IMR-90 (cell line): ENCODE measurements at regions not wholly inside any gene's neighbourhood (a gene's known extent, or its start where the extent isn't known, plus 50 kb on each side); places are given as distances from the start of the nearest gene placed in this dataset.

Experiments used
- ATAC-seq: fragments of 200-7000 bp; cut with Tn5 transposase; 2 replicates; pipeline ENCODE4 v1.9.1; 2020; ENCODE audit warnings: low read depth, mild to moderate bottlenecking, moderate library complexity
- BruUV-seq: library from RNA; stranded (reverse); fragments of 400-500 nt; replicated peaks from 2 replicates; lab custom pipeline; 2021; lab: Mats Ljungman, UMichigan
- CTCF ChIA-PET: fragments of 300-600 bp; formaldehyde crosslinking; extraction: SDS; loops from one replicate; lab custom pipeline; 2021; ENCODE audit warnings: antibody characterized with exemption; lab: Yijun Ruan, JAX
- POLR2A ChIA-PET: fragments of 300-600 bp; sonication (Branson Sonifier 250); formaldehyde crosslinking; loops from one replicate; lab custom pipeline; 2022; ENCODE audit warnings: antibody characterized with exemption; ENCODE audit not compliant: unreplicated experiment; lab: Charles Lee
- DNase-seq: peaks from one replicate; pipeline ENCODE4 v3.0.0; 2013
- H2AFZ ChIP-seq: replicated peaks from 2 replicates; pipeline ENCODE3; 2013; ENCODE audit warnings: low read length, mild to moderate bottlenecking; ENCODE audit not compliant: poor library complexity
- H2AK5ac ChIP-seq: 2 replicates; pipeline ENCODE4 v1.6.1; 2013; ENCODE audit warnings: low read depth, low read length, inconsistent platforms
- H2AK9ac ChIP-seq: replicated peaks from 2 replicates; pipeline ENCODE3; 2013; ENCODE audit warnings: mild to moderate bottlenecking, low read depth, low read length, moderate library complexity; ENCODE audit not compliant: poor library complexity
- H2BK120ac ChIP-seq: 2 replicates; pipeline ENCODE4 v1.6.1; 2013; ENCODE audit warnings: low read depth, low read length, inconsistent platforms
- H2BK15ac ChIP-seq: 3 replicates; pipeline ENCODE4 v1.6.1; 2013; ENCODE audit warnings: low read depth, low read length, inconsistent platforms
- H2BK20ac ChIP-seq: 2 replicates; pipeline ENCODE4 v1.6.1; 2013; ENCODE audit warnings: low read depth, mild to moderate bottlenecking, inconsistent platforms, low read length, moderate library complexity
- H2BK5ac ChIP-seq: 2 replicates; pipeline ENCODE4 v1.6.1; 2013; ENCODE audit warnings: mild to moderate bottlenecking, low read depth, low read length, inconsistent platforms; ENCODE audit not compliant: poor library complexity, severe bottlenecking
- H3K14ac ChIP-seq: replicated peaks from 2 replicates; pipeline ENCODE4 v1.6.1; 2013; ENCODE audit warnings: low read depth, low read length, inconsistent platforms
- H3K18ac ChIP-seq: 2 replicates; pipeline ENCODE4 v1.6.1; 2013; ENCODE audit warnings: low read depth, low read length, control low read depth
- H3K23ac ChIP-seq: 2 replicates; pipeline ENCODE4 v1.6.1; 2013; ENCODE audit warnings: low read depth, low read length, inconsistent platforms
- H3K27ac ChIP-seq: 2 replicates; pipeline ENCODE4 v1.5.1; 2013; ENCODE audit warnings: mild to moderate bottlenecking, control low read depth, low read length; ENCODE audit not compliant: insufficient read depth
- H3K27me3 ChIP-seq: 2 replicates; pipeline ENCODE4 v1.6.1; 2013; ENCODE audit warnings: low read length; ENCODE audit not compliant: control insufficient read depth, insufficient read depth
- H3K36me3 ChIP-seq: 2 replicates; pipeline ENCODE4 v1.6.1; 2013; ENCODE audit warnings: low read length, mixed read lengths; ENCODE audit not compliant: control insufficient read depth, insufficient read depth
- H3K4ac ChIP-seq: 2 replicates; pipeline ENCODE4 v1.6.1; 2013; ENCODE audit warnings: low read depth, low read length, inconsistent platforms
- H3K4me1 ChIP-seq: 2 replicates; pipeline ENCODE4 v1.6.1; 2013; ENCODE audit warnings: low read length, mixed read lengths; ENCODE audit not compliant: control insufficient read depth, insufficient read depth
- H3K4me2 ChIP-seq: 2 replicates; pipeline ENCODE4 v1.6.1; 2013; ENCODE audit warnings: low read depth, mild to moderate bottlenecking, control low read depth, low read length, moderate library complexity
- H3K4me3 ChIP-seq: 2 replicates; pipeline ENCODE4 v1.5.1; 2013; ENCODE audit warnings: low read depth, mild to moderate bottlenecking, control low read depth, low read length, moderate library complexity; ENCODE audit not compliant: insufficient read depth
- H3K56ac ChIP-seq: 2 replicates; pipeline ENCODE4 v1.6.1; 2013; ENCODE audit warnings: low read length, inconsistent platforms; ENCODE audit not compliant: insufficient read depth; ENCODE audit errors: extremely low read depth
- H3K79me1 ChIP-seq, 2 experiments: 2 replicates each; pipeline ENCODE4 v1.6.1; 2013; ENCODE audit warnings: low read length in 2 of 2, inconsistent platforms in 1 of 2, low read depth in 1 of 2
- H3K9ac ChIP-seq: 2 replicates; pipeline ENCODE4 v1.6.1; 2013; ENCODE audit warnings: low read depth, low read length, control low read depth
- H3K9me1 ChIP-seq: 2 replicates; pipeline ENCODE4 v1.6.1; 2013; ENCODE audit warnings: low read length, inconsistent platforms; ENCODE audit not compliant: insufficient read depth
- H3K9me3 ChIP-seq: 2 replicates; pipeline ENCODE4 v1.6.1; 2013; ENCODE audit warnings: low read length; ENCODE audit not compliant: control insufficient read depth, insufficient read depth
- H4K20me1 ChIP-seq: 2 replicates; pipeline ENCODE4 v1.6.1; 2013; ENCODE audit warnings: low read length, inconsistent platforms; ENCODE audit not compliant: insufficient read depth
- H4K5ac ChIP-seq: 2 replicates; pipeline ENCODE4 v1.6.1; 2013; ENCODE audit warnings: mild to moderate bottlenecking, low read depth, low read length, control low read depth
- H4K8ac ChIP-seq, 2 experiments: 2 replicates each; pipeline ENCODE4 v1.6.1; 2013; ENCODE audit warnings: low read depth in 2 of 2, low read length in 2 of 2, control low read depth in 1 of 2, inconsistent platforms in 1 of 2
- H4K91ac ChIP-seq: 2 replicates; pipeline ENCODE4 v1.6.1; 2013; ENCODE audit warnings: low read depth, low read length, inconsistent platforms; ENCODE audit not compliant: insufficient read depth
- BHLHE40 ChIP-seq: fragments of 150-350 bp; IDR thresholded peaks from 2 replicates; pipeline ENCODE4 v1.6.1; 2016; ENCODE audit warnings: mild to moderate bottlenecking, low read depth, low read length
- CEBPB ChIP-seq: IDR thresholded peaks from 2 replicates; pipeline ENCODE4 v1.6.1; 2012; ENCODE audit warnings: low read depth, low read length, improper control_type of control experiment
- CHD1 ChIP-seq: IDR thresholded peaks from 2 replicates; pipeline ENCODE4 v1.6.1; 2012; ENCODE audit warnings: low read depth, low read length, improper control_type of control experiment
- CTCF ChIP-seq: conservative IDR thresholded peaks from 2 replicates; pipeline ENCODE4 v1.5.1; 2012; ENCODE audit warnings: mild to moderate bottlenecking, low read depth, low read length, improper control_type of control experiment
- ELK1 ChIP-seq: fragments of 150-350 bp; IDR thresholded peaks from 2 replicates; pipeline ENCODE4 v1.6.1; 2016; ENCODE audit warnings: low read depth, mild to moderate bottlenecking, low read length, moderate library complexity, borderline replicate concordance
- FOS ChIP-seq: fragments of 150-350 bp; IDR thresholded peaks from 2 replicates; pipeline ENCODE4 v1.6.1; 2016; ENCODE audit warnings: low read depth, low read length
- MAFK ChIP-seq: IDR thresholded peaks from 2 replicates; pipeline ENCODE4 v1.6.1; 2012; ENCODE audit warnings: low read depth, low read length, improper control_type of control experiment
- MAZ ChIP-seq: IDR thresholded peaks from 2 replicates; pipeline ENCODE4 v1.6.1; 2012; ENCODE audit warnings: low read depth, mild to moderate bottlenecking, low read length, improper control_type of control experiment, moderate library complexity, borderline replicate concordance
- MXI1 ChIP-seq: IDR thresholded peaks from 2 replicates; pipeline ENCODE4 v1.6.1; 2012; ENCODE audit warnings: low read depth, mild to moderate bottlenecking, low read length, moderate library complexity, borderline replicate concordance
- NFE2L2 ChIP-seq: fragments of 150-350 bp; IDR thresholded peaks from 2 replicates; pipeline ENCODE4 v1.6.1; 2016; ENCODE audit warnings: low read depth, mild to moderate bottlenecking, low read length
- POLR2A ChIP-seq: IDR thresholded peaks from 2 replicates; pipeline ENCODE4 v1.6.1; 2012; ENCODE audit warnings: mild to moderate bottlenecking, low read depth, low read length
- RCOR1 ChIP-seq: IDR thresholded peaks from 2 replicates; pipeline ENCODE4 v1.6.1; 2012; ENCODE audit warnings: mild to moderate bottlenecking, low read length, improper control_type of control experiment; ENCODE audit not compliant: insufficient replicate concordance
- RFX5 ChIP-seq: IDR thresholded peaks from 2 replicates; pipeline ENCODE4 v1.8.0; 2012; ENCODE audit warnings: low read depth, mild to moderate bottlenecking, low read length, moderate library complexity
- SMC3 ChIP-seq: fragments of 150-350 bp; IDR thresholded peaks from 2 replicates; pipeline ENCODE4 v1.6.1; 2016; ENCODE audit warnings: low read depth, mild to moderate bottlenecking, antibody characterized with exemption, low read length, moderate library complexity
- USF2 ChIP-seq: fragments of 150-350 bp; IDR thresholded peaks from 2 replicates; pipeline ENCODE4 v1.6.1; 2017; ENCODE audit warnings: mild to moderate bottlenecking, antibody characterized with exemption, low read length, low read depth
- WGBS, 2 experiments: methylation state at CpG; one replicate each; pipeline versions ENCODE4 v1.1.5 to v1.1.7; 2013; ENCODE audit warnings: missing lambda C conversion rate in 2 of 2; ENCODE audit not compliant: insufficient read length in 1 of 2; ENCODE audit errors: extremely low coverage in 2 of 2; 5-methylcytosine and 5-hydroxymethylcytosine counted together
- dilution Hi-C: fragments of 300-500 bp; cut with HindIII; formaldehyde crosslinking; loops from one replicate; pipeline ENCODE4 v1.14.3; 2018; ENCODE audit warnings: low sequenced_read_pairs; ENCODE audit not compliant: unreplicated experiment
- in situ Hi-C: fragments of 300-500 bp; cut with MboI; formaldehyde crosslinking; loops from 3 replicates; pipeline ENCODE4 v1.14.3; 2019; ENCODE audit warnings: low sequenced_read_pairs, inconsistent platforms, mixed read lengths
- intact Hi-C: fragments of 100-400 bp; cut with micrococcal nuclease; formaldehyde crosslinking; loops from 2 replicates; pipeline ENCODE4 v1.10.0; 2022

GRCh38 chrX:16459008-16459407 is 190.9 kb upstream of the S100G start:
- Histone ChIP-seq H3K4me2 (no peak overlapping the region), H3K56ac (no peak overlapping the region), H4K5ac (no peak overlapping the region), H3K27me3 (peaks cover 2% of the 10 kb centered on the region), H3K4me3 (no peak overlapping the region), H2AK9ac (no peak overlapping the region), H4K20me1 (no peaks in the 10 kb centered on the region), H2AFZ (no peak overlapping the region), H3K18ac (no peak overlapping the region; the same call in 1 of the 2 replicates), H3K23ac (no peak overlapping the region), H4K8ac (no peak overlapping the region), H2BK5ac (no peak overlapping the region), H3K4ac (no peak overlapping the region), H3K14ac (no peak overlapping the region), H2BK120ac (no peak overlapping the region), H3K9me1 (peaks cover 6% of the 10 kb centered on the region), H3K9ac (no peak overlapping the region), H3K36me3 (no peaks in the 10 kb centered on the region), H3K79me1 (peaks cover 0 to 7% of the 10 kb centered on the region in 2 experiments; a peak in 1 of 4 replicates), H3K9me3 (no peaks in the 10 kb centered on the region), H2AK5ac (no peak overlapping the region), H3K4me1 (peaks cover 11% of the 10 kb centered on the region), H3K27ac (no peak overlapping the region), H2BK20ac (no peak overlapping the region), H2BK15ac (no peak overlapping the region), H4K91ac (no peak overlapping the region)
- BruUV-seq: no TSS peak
- POLR2A ChIA-PET: no interaction called here
- DNase-seq: peak; percentile 57
- in situ Hi-C loops: no loop called here
- TF ChIP-seq RFX5 (no peak), MAFK (no peak), CTCF (no peak), BHLHE40 (no peak), ELK1 (no peak), CHD1 (no peak), CEBPB (no peak), RCOR1 (no peak), FOS (no peak), MAZ (no peak), NFE2L2 (no peak), SMC3 (no peak), POLR2A (no peak), USF2 (no peak), MXI1 (no peak)
- CTCF ChIA-PET: no interaction called here
- peak; percentile 57 for ATAC-seq
- dilution Hi-C loops: no loop called here
- intact Hi-C loops: no loop called here
- no CpG with 5 or more reads among the region's 2 CpGs for WGBS, 2 experiments
